ENCODE measurements at regions not wholly inside any gene's neighbourhood (a gene's known extent, or its start where the extent isn't known, plus 50 kb on each side); places are given as distances from the start of the nearest gene placed in this dataset.

- Histone ChIP-seq H3K4me3 (ENCODE audit: low read depth in 1 of 3, low read length in 3 of 3) (no peak overlapping the region), H3K9me3 (ENCODE audit: control insufficient read depth in 4 of 4, low read length in 3 of 4) (no peaks in the 10 kb centered on the region), H3K36me3 (ENCODE audit: control insufficient read depth in 4 of 4, insufficient read depth in 3 of 4, low read depth in 1 of 4, low read length in 3 of 4) (no peaks in the 10 kb centered on the region), H3K9ac (ENCODE audit: low read depth in 1 of 2, low read length in 2 of 2) (no peak overlapping the region), H3K4me1 (ENCODE audit: control insufficient read depth in 4 of 4, insufficient read depth in 4 of 4, low read length in 3 of 4) (no peaks in the 10 kb centered on the region), H3K27me3 (ENCODE audit: control insufficient read depth in 4 of 4, insufficient read depth in 4 of 4, low read length in 3 of 4) (peaks cover 0 to 6% (median 1%) of the 10 kb centered on the region in 4 donors), H3K27ac (ENCODE audit: low read depth in 1 of 2, low read length in 2 of 2) (no peak overlapping the region)
- TF ChIP-seq EGR1 (IDR thresholded peaks at IDR 0.05; ENCODE audit: low read depth in 2 of 2) (no peak), CTCF (IDR thresholded peaks at IDR 0.05; ENCODE audit: low read depth, low read length, missing input control) (no peak), RAD21 (IDR thresholded peaks at IDR 0.05) (no peak), GABPA (IDR thresholded peaks at IDR 0.05 in 1 of 2, conservative IDR thresholded peaks at IDR 0.05 in 1 of 2) (no peak), JUND (IDR thresholded peaks at IDR 0.05) (no peak), FOXA2 (IDR thresholded peaks at IDR 0.05) (no peak), FOXA1 (IDR thresholded peaks at IDR 0.05) (no peak)
- DNase-seq (ENCODE audit: low spot score), result no peak
Observed at GRCh38 chr7:113202284-113202683, 83.9 kb upstream of the SMIM30 start.

- TF ChIP-seq HNF4G (IDR thresholded peaks at IDR 0.05) (no peak), FOXA1 (IDR thresholded peaks at IDR 0.05) (no peak), NR2F2 (IDR thresholded peaks at IDR 0.05) (no peak), EGR1 (IDR thresholded peaks at IDR 0.05; ENCODE audit: low read depth in 2 of 2) (no peak), CTCF (IDR thresholded peaks at IDR 0.05; ENCODE audit: low read depth, low read length, missing input control) (no peak), GABPA (IDR thresholded peaks at IDR 0.05 in 1 of 2, conservative IDR thresholded peaks at IDR 0.05 in 1 of 2) (no peak), SP1 (IDR thresholded peaks at IDR 0.05) (no peak)
- no peak overlapping the region for H3K9ac ChIP-seq (ENCODE audit: low read depth in 1 of 2, low read length in 2 of 2)
- WGBS, result 54% methylated on average over 2 of the region's 2 CpGs
Observed at GRCh38 chr7:113200281-113200680, 81.9 kb upstream of the SMIM30 start.

GRCh38 chr7:113199841-113200240 is 81.5 kb upstream of the SMIM30 start:
- Histone ChIP-seq H3K9me3 (ENCODE audit: control insufficient read depth in 4 of 4, low read length in 3 of 4) (no peaks in the 10 kb centered on the region), H3K9ac (ENCODE audit: low read depth in 1 of 2, low read length in 2 of 2) (no peak overlapping the region), H3K4me3 (ENCODE audit: low read depth in 1 of 3, low read length in 3 of 3) (no peak overlapping the region), H3K36me3 (ENCODE audit: control insufficient read depth in 4 of 4, insufficient read depth in 3 of 4, low read depth in 1 of 4, low read length in 3 of 4) (no peaks in the 10 kb centered on the region), H3K27me3 (ENCODE audit: control insufficient read depth in 4 of 4, insufficient read depth in 4 of 4, low read length in 3 of 4) (peaks cover 0 to 6% (median 0%) of the 10 kb centered on the region in 4 donors), H3K4me1 (ENCODE audit: control insufficient read depth in 4 of 4, insufficient read depth in 4 of 4, low read length in 3 of 4) (no peaks in the 10 kb centered on the region), H3K27ac (ENCODE audit: low read depth in 1 of 2, low read length in 2 of 2) (no peak overlapping the region)
- TF ChIP-seq REST (IDR thresholded peaks at IDR 0.05) (no peak), RXRA (IDR thresholded peaks at IDR 0.05) (no peak), EGR1 (IDR thresholded peaks at IDR 0.05; ENCODE audit: low read depth in 2 of 2) (no peak), RAD21 (IDR thresholded peaks at IDR 0.05) (no peak), YY1 (IDR thresholded peaks at IDR 0.05) (no peak), NR2F2 (IDR thresholded peaks at IDR 0.05) (no peak), FOXA2 (IDR thresholded peaks at IDR 0.05) (no peak), FOXA1 (IDR thresholded peaks at IDR 0.05) (no peak), ZBTB33 (IDR thresholded peaks at IDR 0.05) (no peak)
- DNase-seq (ENCODE audit: low spot score), result no peak
- WGBS, result 37% methylated on average over 2 of the region's 2 CpGs

More at GRCh38 chr7:113200281-113200680, 81.9 kb upstream of the SMIM30 start:
- H3K4me1 ChIP-seq (ENCODE audit: control insufficient read depth in 4 of 4, insufficient read depth in 4 of 4, low read length in 3 of 4), result no peaks in the 10 kb centered on the region
- no peak for DNase-seq (ENCODE audit: low spot score)
- no peaks in the 10 kb centered on the region for H3K9me3 ChIP-seq (ENCODE audit: control insufficient read depth in 4 of 4, low read length in 3 of 4)
- no peaks in the 10 kb centered on the region for H3K36me3 ChIP-seq (ENCODE audit: control insufficient read depth in 4 of 4, insufficient read depth in 3 of 4, low read depth in 1 of 4, low read length in 3 of 4)
- H3K27me3 ChIP-seq (ENCODE audit: control insufficient read depth in 4 of 4, insufficient read depth in 4 of 4, low read length in 3 of 4), result peaks cover 0 to 6% (median under 1%) of the 10 kb centered on the region in 4 donors
- no peak overlapping the region for H3K27ac ChIP-seq (ENCODE audit: low read depth in 1 of 2, low read length in 2 of 2)
- no peak overlapping the region for H3K4me3 ChIP-seq (ENCODE audit: low read depth in 1 of 3, low read length in 3 of 3)

All from liver (tissue), 8 donors.